Upper lobe of left lung (tissue), 4 donors: ENCODE measurements at regions not wholly inside any gene's neighbourhood (a gene's known extent, or its start where the extent isn't known, plus 50 kb on each side); places are given as distances from the start of the nearest gene placed in this dataset.

Experiments
- POLR2AphosphoS5 ChIP-seq, 2 donors: sonication (generic); formaldehyde crosslinking; IDR thresholded peaks; one replicate each; pipeline ENCODE4 v1.5.1; 2017; ENCODE audit warnings: antibody characterized with exemption in 2 of 2
- TF ChIP-seq, protein P1 (sequence below), 6 experiments: fragments of 450-650 bp in 4 of 6; fragments of 200-600 bp in 2 of 6; sonication (generic) in 2 of 6; IDR thresholded peaks; one replicate each; pipeline ENCODE4 v1.5.1; 2016 to 2019; ENCODE audit warnings: antibody characterized with exemption in 6 of 6

DNA sequence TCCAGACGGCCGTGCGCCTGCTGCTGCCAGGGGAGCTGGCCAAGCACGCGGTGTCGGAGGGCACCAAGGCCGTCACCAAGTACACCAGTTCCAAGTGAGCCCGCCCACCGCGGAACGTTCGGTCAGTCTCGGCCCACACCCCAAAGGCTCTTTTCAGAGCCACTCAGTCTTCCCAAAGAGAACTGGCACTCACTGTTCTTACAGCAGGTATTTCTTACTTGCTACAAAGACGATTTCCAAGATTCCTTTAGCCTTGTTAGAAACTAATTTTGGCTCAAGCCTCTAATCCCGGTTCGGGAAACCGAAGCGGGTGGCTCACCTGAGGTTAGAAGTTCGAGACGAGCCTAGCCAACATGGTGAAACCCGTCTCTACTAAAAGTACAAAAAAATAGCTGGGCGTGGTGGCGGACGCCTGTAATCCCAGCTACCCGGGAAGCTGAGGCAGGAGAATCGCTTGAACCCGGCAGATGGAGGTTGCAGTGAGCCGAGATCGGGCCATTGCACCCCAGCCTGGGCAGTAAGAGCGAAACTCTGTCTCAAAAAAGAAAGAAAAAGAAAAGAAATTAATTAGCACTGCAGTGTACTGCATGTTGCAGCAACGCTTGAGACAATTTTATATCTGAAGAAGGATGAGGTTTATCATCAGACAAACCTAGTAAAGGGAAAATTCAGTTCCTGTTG lies 73.1 kb downstream of the OR2B2 start:
- TF ChIP-seq, protein P1, sequence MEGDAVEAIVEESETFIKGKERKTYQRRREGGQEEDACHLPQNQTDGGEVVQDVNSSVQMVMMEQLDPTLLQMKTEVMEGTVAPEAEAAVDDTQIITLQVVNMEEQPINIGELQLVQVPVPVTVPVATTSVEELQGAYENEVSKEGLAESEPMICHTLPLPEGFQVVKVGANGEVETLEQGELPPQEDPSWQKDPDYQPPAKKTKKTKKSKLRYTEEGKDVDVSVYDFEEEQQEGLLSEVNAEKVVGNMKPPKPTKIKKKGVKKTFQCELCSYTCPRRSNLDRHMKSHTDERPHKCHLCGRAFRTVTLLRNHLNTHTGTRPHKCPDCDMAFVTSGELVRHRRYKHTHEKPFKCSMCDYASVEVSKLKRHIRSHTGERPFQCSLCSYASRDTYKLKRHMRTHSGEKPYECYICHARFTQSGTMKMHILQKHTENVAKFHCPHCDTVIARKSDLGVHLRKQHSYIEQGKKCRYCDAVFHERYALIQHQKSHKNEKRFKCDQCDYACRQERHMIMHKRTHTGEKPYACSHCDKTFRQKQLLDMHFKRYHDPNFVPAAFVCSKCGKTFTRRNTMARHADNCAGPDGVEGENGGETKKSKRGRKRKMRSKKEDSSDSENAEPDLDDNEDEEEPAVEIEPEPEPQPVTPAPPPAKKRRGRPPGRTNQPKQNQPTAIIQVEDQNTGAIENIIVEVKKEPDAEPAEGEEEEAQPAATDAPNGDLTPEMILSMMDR (IDR thresholded peaks at IDR 0.05), result no peak
- TF ChIP-seq POLR2AphosphoS5 (IDR thresholded peaks at IDR 0.05), result no peak
